IPS-18c (cell line): ENCODE measurements at regions not wholly inside any gene's neighbourhood (a gene's known extent, or its start where the extent isn't known, plus 50 kb on each side); places are given as distances from the start of the nearest gene placed in this dataset.
"Not testable (repeated sequence)": the region's sequence is repeated elsewhere in the genome, so short reads cannot be mapped to it uniquely, and the experiment has no call there.

Experiments
- H3K4me3 ChIP-seq: 2 replicates; pipeline ENCODE4 v1.7.0; 2013; ENCODE audit warnings: low read depth, mild to moderate bottlenecking, low read length, moderate library complexity; ENCODE audit not compliant: insufficient read depth
- H3K9me3 ChIP-seq: one replicate; pipeline ENCODE4 v1.6.1; 2013; ENCODE audit warnings: mild to moderate bottlenecking, low read length, moderate library complexity; ENCODE audit not compliant: control insufficient read depth, insufficient read depth

GRCh38 chr2:64899081-64899865 lies 89.9 kb upstream of the SLC1A4 start:
- Histone ChIP-seq H3K9me3 (peaks cover 3% of the 10 kb centered on the region), H3K4me3 (no peak overlapping the region)

GRCh38 chr2:64899876-64900275 lies 89.3 kb upstream of the SLC1A4 start:
- H3K4me3 ChIP-seq = not testable (repeated sequence)

GRCh38 chr2:64904413-64905329 lies 84.5 kb upstream of the SLC1A4 start:
- peaks cover 3% of the 10 kb centered on the region for H3K9me3 ChIP-seq
- H3K4me3 ChIP-seq = no peak overlapping the region

More at GRCh38 chr2:64899876-64900275, 89.3 kb upstream of the SLC1A4 start:
- not testable (repeated sequence) for H3K9me3 ChIP-seq

- H3K4me3 ChIP-seq = no peak overlapping the region
Measured at GRCh38 chr2:64905338-64906024, 83.7 kb upstream of the SLC1A4 start.

GRCh38 chr2:64906853-64907536 lies 82.2 kb upstream of the SLC1A4 start:
- H3K4me3 ChIP-seq = no peak overlapping the region
- H3K9me3 ChIP-seq = no peaks in the 10 kb centered on the region

More at GRCh38 chr2:64905338-64906024, 83.7 kb upstream of the SLC1A4 start:
- peaks cover 3% of the 10 kb centered on the region for H3K9me3 ChIP-seq

GRCh38 chr2:64908406-64908805 lies 80.8 kb upstream of the SLC1A4 start:
- Histone ChIP-seq H3K9me3 (no peaks in the 10 kb centered on the region), H3K4me3 (no peak overlapping the region)

- no peak overlapping the region for H3K4me3 ChIP-seq
- H3K9me3 ChIP-seq = no peaks in the 10 kb centered on the region
Measured at GRCh38 chr2:64910523-64910922, 78.7 kb upstream of the SLC1A4 start.

GRCh38 chr2:64910972-64911433 lies 78.2 kb upstream of the SLC1A4 start:
- Histone ChIP-seq H3K9me3 (no peaks in the 10 kb centered on the region), H3K4me3 (no peak overlapping the region)

GRCh38 chr2:64913357-64913869 lies 75.8 kb upstream of the SLC1A4 start:
- Histone ChIP-seq H3K9me3 (no peaks in the 10 kb centered on the region), H3K4me3 (no peak overlapping the region)

- Histone ChIP-seq H3K9me3 (no peaks in the 10 kb centered on the region), H3K4me3 (no peak overlapping the region)
Measured at GRCh38 chr2:64914247-64914646, 75.0 kb upstream of the SLC1A4 start.

GRCh38 chr2:64914735-64915509 lies 74.3 kb upstream of the SLC1A4 start:
- Histone ChIP-seq H3K4me3 (no peak overlapping the region), H3K9me3 (no peaks in the 10 kb centered on the region)

- no peak overlapping the region for H3K4me3 ChIP-seq
Measured at GRCh38 chr2:64915510-64915900, 73.7 kb upstream of the SLC1A4 start.

GRCh38 chr2:64918220-64918886 lies 70.8 kb upstream of the SLC1A4 start:
- H3K9me3 ChIP-seq = no peaks in the 10 kb centered on the region
- H3K4me3 ChIP-seq = peak overlapping the region; percentile 29; the same call in 1 of the 2 replicates

More at GRCh38 chr2:64915510-64915900, 73.7 kb upstream of the SLC1A4 start:
- H3K9me3 ChIP-seq = no peaks in the 10 kb centered on the region

- Histone ChIP-seq H3K4me3 (no peak overlapping the region), H3K9me3 (no peaks in the 10 kb centered on the region)
Measured at GRCh38 chr2:64919261-64919660, 69.9 kb upstream of the SLC1A4 start.

- Histone ChIP-seq H3K4me3 (no peak overlapping the region), H3K9me3 (peaks cover 7% of the 10 kb centered on the region)
Measured at GRCh38 chr2:64922482-64923384, 66.5 kb upstream of the SLC1A4 start.
